GF-D8 (cell line): ENCODE measurements at regions not wholly inside any gene's neighbourhood (a gene's known extent, or its start where the extent isn't known, plus 50 kb on each side); places are given as distances from the start of the nearest gene placed in this dataset.

Experiments used
- DNase-seq: peaks from one replicate; lab custom pipeline; 2025; lab: John Stamatoyannopoulos, UW

GRCh38 chr4:140212646-140213045 is 58.7 kb upstream of the MAML3 start:
- DNase-seq = no peak

DNA sequence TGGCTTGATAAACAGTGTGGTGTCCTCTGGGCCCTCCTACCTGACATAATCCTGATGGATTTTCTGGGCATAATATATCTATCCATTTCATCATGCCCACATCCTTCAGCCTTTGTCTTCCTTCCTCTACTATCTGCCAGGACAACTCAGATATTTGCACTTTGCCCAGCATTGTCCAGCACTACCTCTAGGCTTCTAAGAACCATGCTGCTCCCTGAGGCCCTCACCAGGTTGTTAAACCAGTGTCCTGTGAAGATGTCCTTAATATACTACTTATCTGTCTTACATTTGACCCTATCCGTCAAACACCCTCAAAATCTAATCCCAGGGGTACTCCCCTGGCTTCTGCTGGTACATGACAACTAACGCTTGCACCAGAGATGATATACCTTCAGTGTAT is 58.2 kb upstream of the MAML3 start:
- DNase-seq = no peak

- DNase-seq = no peak
Observed at GRCh38 chr4:140211693-140212092, 57.7 kb upstream of the MAML3 start.

DNA sequence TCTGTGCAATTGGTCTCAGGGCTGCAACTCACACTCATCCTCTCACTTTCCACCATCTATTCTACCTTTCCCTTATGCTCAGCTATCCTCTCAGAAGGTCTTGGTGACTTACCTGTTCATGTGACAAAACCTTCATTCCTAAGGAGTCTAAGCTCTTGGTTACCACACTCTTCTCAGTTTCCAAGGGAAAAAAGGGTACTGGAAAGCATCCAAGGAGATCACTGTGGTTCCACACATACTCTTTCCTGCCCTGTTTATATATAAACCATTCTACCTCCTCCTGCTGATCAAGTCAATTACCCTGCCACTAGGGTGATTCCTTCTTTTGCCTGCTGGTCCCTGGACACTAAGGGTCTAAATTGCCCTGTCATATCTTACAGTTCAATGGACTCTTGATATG is 57.2 kb upstream of the MAML3 start:
- no peak for DNase-seq

- no peak for DNase-seq
Observed at GRCh38 chr4:140208921-140209320, 54.9 kb upstream of the MAML3 start.
